Neural cell (in vitro differentiated cells): ENCODE measurements at regions not wholly inside any gene's neighbourhood (a gene's known extent, or its start where the extent isn't known, plus 50 kb on each side); places are given as distances from the start of the nearest gene placed in this dataset.

ENCODE experiments used
- H2AFZ ChIP-seq: fragments of 200-600, 300-800 bp; sonication (generic), shearing (Covaris generic); 2 replicates; pipeline ENCODE4 v1.6.0; 2014; ENCODE audit warnings: low read depth, mild to moderate bottlenecking, antibody characterized with exemption, low read length, moderate library complexity
- H3F3A ChIP-seq: fragments of 200-600 bp; shearing (Covaris generic); 2 replicates; pipeline ENCODE4 v1.6.1; 2016; ENCODE audit warnings: mild to moderate bottlenecking, moderate library complexity, mixed read lengths, antibody characterized with exemption, low read length; ENCODE audit not compliant: insufficient read depth, poor library complexity, severe bottlenecking
- H3K27ac ChIP-seq: fragments of 200-600, 300-800 bp; sonication (generic), shearing (Covaris generic); 2 replicates; pipeline ENCODE4 v1.5.1; 2014; ENCODE audit warnings: mild to moderate bottlenecking, low read length, moderate library complexity
- H3K27me3 ChIP-seq: fragments of 300-800, 200-600 bp; sonication (generic), shearing (Covaris generic); 2 replicates; pipeline ENCODE4 v1.6.0; 2014; ENCODE audit warnings: mild to moderate bottlenecking, low read depth, low read length, moderate library complexity; ENCODE audit not compliant: insufficient read depth
- H3K36me3 ChIP-seq: fragments of 300-800, 200-600 bp; sonication (generic), shearing (Covaris generic); 2 replicates; pipeline ENCODE4 v1.5.1; 2014; ENCODE audit warnings: mild to moderate bottlenecking, antibody characterized with exemption, low read length, moderate library complexity; ENCODE audit not compliant: insufficient read depth
- H3K4me2 ChIP-seq: fragments of 300-800, 200-600 bp; sonication (generic), shearing (Covaris generic); 2 replicates; pipeline ENCODE4 v1.6.0; 2014; ENCODE audit warnings: mild to moderate bottlenecking, low read length
- H3K4me3 ChIP-seq: fragments of 300-800, 200-600 bp; sonication (generic), shearing (Covaris generic); 2 replicates; pipeline ENCODE4 v1.5.1; 2014; ENCODE audit warnings: mild to moderate bottlenecking, low read length, moderate library complexity
- H3K79me2 ChIP-seq: fragments of 200-600 bp; shearing (Covaris generic); replicated peaks from 2 replicates; pipeline ENCODE4 v1.6.0; 2014; ENCODE audit warnings: mild to moderate bottlenecking, low read length, moderate library complexity; ENCODE audit not compliant: insufficient read depth
- H3K9ac ChIP-seq: fragments of 300-800, 200-600 bp; sonication (generic), shearing (Covaris generic); 2 replicates; pipeline ENCODE4 v1.6.1; 2016; ENCODE audit warnings: mild to moderate bottlenecking, low read length, mixed read lengths
- H3K9me2 ChIP-seq: fragments of 200-600 bp; shearing (Covaris generic); 2 replicates; pipeline ENCODE4 v1.6.1; 2016; ENCODE audit warnings: mild to moderate bottlenecking, low read length, mixed read lengths; ENCODE audit not compliant: insufficient read depth
- H3K9me3 ChIP-seq: fragments of 200-600, 300-800 bp; sonication (generic), shearing (Covaris generic); 2 replicates; pipeline ENCODE4 v1.6.1; 2016; ENCODE audit warnings: mild to moderate bottlenecking, mixed run types, low read length, moderate library complexity, mixed read lengths
- H4K20me1 ChIP-seq: fragments of 200-600 bp; shearing (Covaris generic); 2 replicates; pipeline ENCODE4 v1.6.1; 2016; ENCODE audit warnings: mild to moderate bottlenecking, mixed run types; ENCODE audit not compliant: insufficient read depth
- EP300 ChIP-seq: fragments of 450-650 bp; conservative IDR thresholded peaks from 2 replicates; pipeline ENCODE4 v1.6.1; 2014; ENCODE audit warnings: antibody characterized with exemption, mild to moderate bottlenecking, moderate library complexity; ENCODE audit not compliant: poor library complexity, severe bottlenecking
- EZH2 ChIP-seq: fragments of 200-600, 300-800 bp; shearing (Covaris generic), sonication (generic); IDR thresholded peaks from 2 replicates; pipeline ENCODE4 v1.6.1; 2014; ENCODE audit warnings: antibody characterized with exemption, low read length, borderline replicate concordance, mild to moderate bottlenecking; ENCODE audit not compliant: insufficient read depth, poor library complexity, severe bottlenecking
- MXI1 ChIP-seq: fragments of 450-650 bp; conservative IDR thresholded peaks from 2 replicates; pipeline ENCODE4 v1.6.1; 2014; ENCODE audit warnings: antibody characterized with exemption, mild to moderate bottlenecking; ENCODE audit not compliant: poor library complexity, severe bottlenecking
- POLR2AphosphoS5 ChIP-seq: IDR thresholded peaks from 2 replicates; pipeline ENCODE4 v1.6.1; 2012
- RAD21 ChIP-seq: fragments of 450-650 bp; conservative IDR thresholded peaks from 2 replicates; pipeline ENCODE4 v1.6.1; 2014; ENCODE audit warnings: antibody characterized with exemption, mild to moderate bottlenecking, moderate library complexity
- SMC3 ChIP-seq: fragments of 450-650 bp; conservative IDR thresholded peaks from 2 replicates; pipeline ENCODE4 v1.6.1; 2014; ENCODE audit warnings: antibody characterized with exemption, mild to moderate bottlenecking, moderate library complexity; ENCODE audit not compliant: poor library complexity
- TAF1 ChIP-seq: IDR thresholded peaks from 2 replicates; pipeline ENCODE4 v1.6.1; 2012; ENCODE audit warnings: low read depth
- TF ChIP-seq, protein P1 (sequence below): IDR thresholded peaks from 2 replicates; pipeline ENCODE4 v1.6.1; 2012; ENCODE audit warnings: borderline replicate concordance
- TF ChIP-seq, protein P2 (sequence below): fragments of 450-650 bp; IDR thresholded peaks from 2 replicates; pipeline ENCODE4 v1.5.1; 2014; ENCODE audit warnings: antibody characterized with exemption, mild to moderate bottlenecking, moderate library complexity; ENCODE audit not compliant: poor library complexity, severe bottlenecking

DNA sequence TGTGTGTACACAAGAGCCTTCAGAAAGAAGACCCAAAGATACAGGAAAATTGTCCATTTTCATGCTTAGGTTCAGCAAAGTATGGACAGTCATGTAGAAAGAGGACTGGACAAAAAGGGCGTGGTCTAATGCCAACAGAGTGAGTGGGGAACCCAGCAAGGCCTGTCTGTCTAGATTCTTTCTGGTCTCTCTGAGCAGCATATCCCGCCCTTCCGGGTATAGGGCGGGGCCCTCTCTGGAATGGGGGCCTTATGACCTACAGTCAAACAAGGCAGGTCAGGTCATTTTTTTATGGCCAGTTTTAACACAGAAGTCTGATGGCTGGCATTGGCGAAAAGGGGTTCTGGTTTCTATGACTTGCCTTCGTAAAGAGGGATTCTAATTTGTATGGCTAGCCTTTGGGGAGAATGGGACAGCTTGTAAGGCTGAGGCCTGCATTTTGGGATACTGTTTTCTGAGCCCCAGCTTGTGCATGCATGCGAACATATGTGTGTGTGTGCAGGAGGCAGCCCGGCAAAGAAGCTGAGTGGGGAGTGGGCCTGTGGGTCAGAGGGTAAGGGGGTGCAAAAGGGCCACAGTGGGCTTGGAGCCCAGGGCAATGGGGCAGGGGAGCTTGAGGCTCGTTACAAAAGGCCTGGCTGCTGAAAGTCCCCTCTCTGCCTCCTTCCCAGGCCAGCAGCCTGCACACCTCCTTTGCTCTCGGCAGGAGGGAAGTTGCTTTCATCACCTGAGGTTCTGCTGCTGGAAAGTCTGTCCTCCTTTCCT is 130.5 kb upstream of the B3GAT1 start:
- H3K9me3 ChIP-seq = no peaks in the 10 kb centered on the region
- no peaks in the 10 kb centered on the region for H3K9me2 ChIP-seq
- no peaks in the 10 kb centered on the region for H4K20me1 ChIP-seq
- H3K36me3 ChIP-seq = no peaks in the 10 kb centered on the region
- no peak overlapping the region for H3K4me3 ChIP-seq
- no peaks in the 10 kb centered on the region for H3K79me2 ChIP-seq
- H3K27ac ChIP-seq = no peak overlapping the region
- no peak overlapping the region for H3K9ac ChIP-seq
- no peak overlapping the region for H2AFZ ChIP-seq
- no peak overlapping the region for H3K4me2 ChIP-seq
- H3F3A ChIP-seq = no peaks in the 10 kb centered on the region
- TF ChIP-seq MXI1 (no peak), TAF1 (no peak), EZH2 (no peak), RAD21 (no peak), POLR2AphosphoS5 (no peak), EP300 (no peak), SMC3 (no peak)
- TF ChIP-seq, protein P1, sequence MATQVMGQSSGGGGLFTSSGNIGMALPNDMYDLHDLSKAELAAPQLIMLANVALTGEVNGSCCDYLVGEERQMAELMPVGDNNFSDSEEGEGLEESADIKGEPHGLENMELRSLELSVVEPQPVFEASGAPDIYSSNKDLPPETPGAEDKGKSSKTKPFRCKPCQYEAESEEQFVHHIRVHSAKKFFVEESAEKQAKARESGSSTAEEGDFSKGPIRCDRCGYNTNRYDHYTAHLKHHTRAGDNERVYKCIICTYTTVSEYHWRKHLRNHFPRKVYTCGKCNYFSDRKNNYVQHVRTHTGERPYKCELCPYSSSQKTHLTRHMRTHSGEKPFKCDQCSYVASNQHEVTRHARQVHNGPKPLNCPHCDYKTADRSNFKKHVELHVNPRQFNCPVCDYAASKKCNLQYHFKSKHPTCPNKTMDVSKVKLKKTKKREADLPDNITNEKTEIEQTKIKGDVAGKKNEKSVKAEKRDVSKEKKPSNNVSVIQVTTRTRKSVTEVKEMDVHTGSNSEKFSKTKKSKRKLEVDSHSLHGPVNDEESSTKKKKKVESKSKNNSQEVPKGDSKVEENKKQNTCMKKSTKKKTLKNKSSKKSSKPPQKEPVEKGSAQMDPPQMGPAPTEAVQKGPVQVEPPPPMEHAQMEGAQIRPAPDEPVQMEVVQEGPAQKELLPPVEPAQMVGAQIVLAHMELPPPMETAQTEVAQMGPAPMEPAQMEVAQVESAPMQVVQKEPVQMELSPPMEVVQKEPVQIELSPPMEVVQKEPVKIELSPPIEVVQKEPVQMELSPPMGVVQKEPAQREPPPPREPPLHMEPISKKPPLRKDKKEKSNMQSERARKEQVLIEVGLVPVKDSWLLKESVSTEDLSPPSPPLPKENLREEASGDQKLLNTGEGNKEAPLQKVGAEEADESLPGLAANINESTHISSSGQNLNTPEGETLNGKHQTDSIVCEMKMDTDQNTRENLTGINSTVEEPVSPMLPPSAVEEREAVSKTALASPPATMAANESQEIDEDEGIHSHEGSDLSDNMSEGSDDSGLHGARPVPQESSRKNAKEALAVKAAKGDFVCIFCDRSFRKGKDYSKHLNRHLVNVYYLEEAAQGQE = no peak
- TF ChIP-seq, protein P2, sequence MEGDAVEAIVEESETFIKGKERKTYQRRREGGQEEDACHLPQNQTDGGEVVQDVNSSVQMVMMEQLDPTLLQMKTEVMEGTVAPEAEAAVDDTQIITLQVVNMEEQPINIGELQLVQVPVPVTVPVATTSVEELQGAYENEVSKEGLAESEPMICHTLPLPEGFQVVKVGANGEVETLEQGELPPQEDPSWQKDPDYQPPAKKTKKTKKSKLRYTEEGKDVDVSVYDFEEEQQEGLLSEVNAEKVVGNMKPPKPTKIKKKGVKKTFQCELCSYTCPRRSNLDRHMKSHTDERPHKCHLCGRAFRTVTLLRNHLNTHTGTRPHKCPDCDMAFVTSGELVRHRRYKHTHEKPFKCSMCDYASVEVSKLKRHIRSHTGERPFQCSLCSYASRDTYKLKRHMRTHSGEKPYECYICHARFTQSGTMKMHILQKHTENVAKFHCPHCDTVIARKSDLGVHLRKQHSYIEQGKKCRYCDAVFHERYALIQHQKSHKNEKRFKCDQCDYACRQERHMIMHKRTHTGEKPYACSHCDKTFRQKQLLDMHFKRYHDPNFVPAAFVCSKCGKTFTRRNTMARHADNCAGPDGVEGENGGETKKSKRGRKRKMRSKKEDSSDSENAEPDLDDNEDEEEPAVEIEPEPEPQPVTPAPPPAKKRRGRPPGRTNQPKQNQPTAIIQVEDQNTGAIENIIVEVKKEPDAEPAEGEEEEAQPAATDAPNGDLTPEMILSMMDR = no peak
- no peaks in the 10 kb centered on the region for H3K27me3 ChIP-seq

DNA sequence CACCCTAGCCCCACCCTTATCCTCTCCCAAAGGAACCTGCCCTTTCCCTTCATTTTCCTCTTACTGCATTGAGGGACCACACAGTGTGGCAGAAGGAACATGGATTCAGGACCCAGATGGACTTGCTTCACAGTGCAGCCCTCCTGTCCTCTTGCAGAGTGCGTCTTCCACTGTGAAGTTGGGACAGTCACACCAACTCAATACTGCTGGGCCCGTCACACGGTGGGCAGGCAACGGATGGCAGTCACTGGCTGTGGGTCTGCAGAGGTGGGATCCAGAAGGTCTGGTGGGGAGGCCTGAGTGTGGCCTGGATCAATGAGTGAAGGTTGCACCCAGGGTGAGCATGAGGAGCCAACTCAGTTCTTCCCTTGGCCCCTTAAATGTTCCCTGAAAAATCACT is 129.9 kb upstream of the B3GAT1 start:
- Histone ChIP-seq H4K20me1 (no peaks in the 10 kb centered on the region), H2AFZ (no peak overlapping the region), H3K4me2 (no peak overlapping the region), H3K27ac (no peak overlapping the region), H3K9me3 (no peaks in the 10 kb centered on the region), H3K27me3 (no peaks in the 10 kb centered on the region), H3K79me2 (no peaks in the 10 kb centered on the region), H3K9ac (no peak overlapping the region), H3F3A (no peaks in the 10 kb centered on the region), H3K4me3 (no peak overlapping the region), H3K36me3 (no peaks in the 10 kb centered on the region), H3K9me2 (no peaks in the 10 kb centered on the region)
- TF ChIP-seq, protein P2 = no peak
- TF ChIP-seq RAD21 (no peak), POLR2AphosphoS5 (no peak), TAF1 (no peak), EP300 (no peak), SMC3 (no peak), MXI1 (no peak), EZH2 (no peak)
- TF ChIP-seq, protein P1 = no peak
